Urothelium cell line (cell line): ENCODE measurements at regions not wholly inside any gene's neighbourhood (a gene's known extent, or its start where the extent isn't known, plus 50 kb on each side); places are given as distances from the start of the nearest gene placed in this dataset.
"Not testable (repeated sequence)": the region's sequence is repeated elsewhere in the genome, so short reads cannot be mapped to it uniquely, and the experiment has no call there.

Experiments
- DNase-seq: peaks from one replicate; pipeline ENCODE4 v3.0.0; 2011; ENCODE audit warnings: low spot score, mixed read lengths
- FAIRE-seq: peaks from 2 replicates; lab custom pipeline; 2011; peaks lifted over from hg19 to GRCh38; lab: Jason Lieb, UNC

DNA sequence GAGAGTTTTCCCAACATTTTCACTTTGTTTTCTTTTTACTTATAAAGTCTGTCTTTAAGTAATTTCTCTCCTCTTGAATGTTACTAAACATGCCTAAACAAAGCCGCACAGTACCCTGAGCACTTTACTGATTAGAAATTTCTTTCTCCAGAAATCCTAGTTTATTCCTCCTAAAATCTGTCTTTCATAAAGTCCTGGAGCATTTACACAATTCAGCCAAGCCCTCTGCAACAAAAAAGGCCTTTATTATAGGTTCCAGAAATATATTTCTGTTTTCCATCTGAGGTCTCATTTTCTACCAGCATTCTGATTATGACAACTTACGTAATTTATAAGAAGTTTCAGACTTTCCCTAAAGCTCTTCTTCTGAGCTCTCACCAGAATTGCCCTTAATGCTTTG is 549.5 kb upstream of the OLFM3 start:
- DNase-seq (no peak), FAIRE-seq (no peak)

DNA sequence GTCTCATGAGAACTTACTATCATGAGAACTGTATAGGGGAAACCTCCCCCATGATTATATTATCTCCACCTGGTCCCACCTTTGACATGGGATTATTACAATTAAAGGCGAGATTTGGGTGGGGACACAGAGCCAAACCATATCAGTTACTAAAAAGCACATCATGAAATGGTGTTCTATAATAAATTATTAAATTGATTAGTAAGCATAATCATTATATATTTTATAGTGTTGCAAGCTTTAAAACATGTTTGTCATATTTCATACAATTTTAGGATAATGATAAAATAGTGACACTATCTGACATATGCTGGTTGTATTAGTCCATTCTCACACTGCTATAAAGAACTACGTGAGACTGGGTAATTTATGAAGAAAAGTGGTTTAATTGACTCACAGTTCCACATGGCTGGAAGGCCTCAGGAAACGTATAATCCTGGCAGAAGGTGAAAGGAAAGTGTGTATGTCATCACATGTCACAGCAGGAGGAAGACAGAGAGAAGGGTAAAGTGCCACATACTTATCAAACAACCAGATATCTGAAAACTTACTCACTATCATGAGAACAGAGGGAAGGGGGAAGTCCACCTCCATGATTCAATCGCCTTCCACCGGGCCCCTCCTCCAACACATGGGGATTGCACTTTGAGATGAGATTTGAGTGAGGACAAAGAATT is 539.2 kb upstream of the OLFM3 start:
- DNase-seq: no peak

DNA sequence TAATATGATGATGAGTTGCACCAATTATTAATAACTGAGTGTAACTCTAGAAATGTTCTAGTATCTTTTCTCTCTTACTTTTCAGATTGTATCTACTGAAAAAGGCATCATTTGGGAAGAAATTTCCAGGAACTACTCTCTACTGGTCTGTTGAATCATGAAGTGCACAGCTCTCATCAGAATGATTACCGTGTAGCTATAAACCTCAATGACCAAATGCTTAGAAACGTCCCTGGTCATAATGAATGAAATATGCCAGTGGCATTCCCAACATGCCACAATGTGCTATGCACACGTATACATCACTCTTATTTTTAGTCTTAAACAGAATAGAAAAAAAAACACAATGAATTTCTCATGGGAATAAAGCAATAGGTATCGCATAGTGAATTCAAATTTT is 534.3 kb upstream of the OLFM3 start:
- DNase-seq: no peak
- no peak for FAIRE-seq

More for the DNA sequence above, 539.2 kb upstream of the OLFM3 start:
- FAIRE-seq: no peak

DNA sequence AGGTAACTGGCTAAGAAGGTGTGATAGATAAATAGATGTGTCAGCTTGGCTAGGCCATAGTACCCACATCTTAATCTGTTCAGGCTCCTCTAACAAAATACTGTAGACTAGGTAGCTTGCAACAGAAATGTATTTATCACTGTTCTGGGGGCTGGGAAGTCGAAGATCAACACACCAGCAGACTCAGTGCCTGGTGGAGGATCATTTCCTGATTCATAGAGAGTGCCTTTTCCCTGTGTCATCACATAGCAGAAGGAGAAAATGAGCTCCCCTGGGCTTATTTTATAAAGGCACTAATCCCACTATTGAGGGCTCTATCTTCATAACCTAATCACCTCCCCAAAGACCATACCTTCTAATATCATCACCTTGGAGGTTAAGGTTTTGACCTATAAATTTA is 532.7 kb upstream of the OLFM3 start:
- FAIRE-seq (no peak), DNase-seq (no peak)

DNA sequence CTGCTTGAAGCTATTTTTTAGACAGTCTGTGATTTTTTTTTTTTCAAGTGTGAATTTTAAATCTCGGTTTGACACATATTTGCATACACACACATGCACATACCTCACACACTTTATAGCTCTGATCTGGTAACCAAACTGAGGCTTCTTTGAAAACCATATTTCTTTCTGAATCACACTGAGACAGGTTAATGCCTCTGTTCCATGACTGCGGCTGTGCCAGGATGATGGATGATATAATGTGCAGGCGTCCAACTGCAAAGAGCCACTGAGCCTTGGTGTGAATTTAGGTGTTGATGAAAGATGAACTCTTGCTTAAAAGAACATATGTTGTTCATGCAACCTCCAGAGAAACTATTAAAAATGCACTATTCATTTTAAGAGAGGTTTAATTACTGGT is 504.0 kb upstream of the OLFM3 start:
- FAIRE-seq (no peak), DNase-seq (no peak)

DNA sequence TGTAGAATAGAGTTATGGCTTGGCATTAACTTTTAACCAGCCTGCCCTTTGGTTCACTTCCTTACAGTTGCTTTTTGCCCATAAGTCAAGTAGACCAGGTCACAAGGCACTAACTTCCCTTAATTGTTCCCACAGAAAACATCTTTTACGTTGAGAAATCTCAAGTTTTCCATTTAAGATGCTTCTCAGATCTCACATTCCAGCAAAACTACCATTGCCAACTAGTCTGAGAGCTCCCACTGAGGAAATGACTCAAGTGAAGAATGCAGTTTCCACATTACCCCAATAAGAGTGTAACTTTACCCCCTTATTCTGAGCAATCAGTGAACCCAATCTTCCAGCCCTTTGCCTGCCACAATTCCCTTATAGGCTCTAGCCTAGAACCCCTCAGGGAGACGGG is 502.2 kb upstream of the OLFM3 start:
- no peak for DNase-seq
- FAIRE-seq: no peak

DNA sequence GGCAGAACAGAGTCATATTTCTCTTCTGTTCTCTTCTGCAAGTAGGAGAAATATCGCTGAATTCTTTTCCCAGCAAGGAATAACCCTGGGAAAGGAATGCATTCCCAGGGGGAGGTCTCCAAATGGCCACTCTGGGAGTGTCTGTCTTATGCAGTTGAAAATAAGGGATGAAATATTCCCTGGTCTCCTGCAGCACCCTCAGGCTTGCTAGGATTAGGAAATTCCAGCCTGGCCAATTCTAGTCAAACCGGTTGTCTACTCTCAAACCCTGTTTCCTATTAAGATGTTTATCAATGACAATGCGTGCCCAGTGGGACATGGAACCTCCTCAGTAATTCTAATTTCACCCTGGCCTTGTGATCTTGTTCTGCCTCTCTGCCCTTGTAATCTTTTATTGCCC is 501.1 kb upstream of the OLFM3 start:
- FAIRE-seq, DNase-seq: not testable (repeated sequence)

DNA sequence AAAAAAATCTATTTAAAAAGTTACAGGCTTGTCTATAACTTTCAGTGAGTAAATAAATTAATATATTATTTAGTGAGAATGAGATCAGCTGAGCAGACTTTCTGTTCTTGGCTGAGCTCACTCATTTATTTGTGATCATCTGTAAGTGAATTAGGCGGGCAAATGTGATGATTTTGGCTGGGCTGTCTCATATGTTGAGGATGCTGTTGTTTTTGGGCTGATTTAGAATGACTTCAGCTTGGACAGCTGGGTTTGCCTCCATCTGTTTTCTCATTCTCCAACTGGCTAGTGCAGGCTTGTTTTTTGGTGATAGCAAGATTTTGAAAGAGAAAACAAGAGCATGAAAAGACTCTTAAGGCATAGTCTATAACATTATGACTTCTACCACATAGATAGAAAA is 475.8 kb upstream of the OLFM3 start:
- no peak for FAIRE-seq
- no peak for DNase-seq

DNA sequence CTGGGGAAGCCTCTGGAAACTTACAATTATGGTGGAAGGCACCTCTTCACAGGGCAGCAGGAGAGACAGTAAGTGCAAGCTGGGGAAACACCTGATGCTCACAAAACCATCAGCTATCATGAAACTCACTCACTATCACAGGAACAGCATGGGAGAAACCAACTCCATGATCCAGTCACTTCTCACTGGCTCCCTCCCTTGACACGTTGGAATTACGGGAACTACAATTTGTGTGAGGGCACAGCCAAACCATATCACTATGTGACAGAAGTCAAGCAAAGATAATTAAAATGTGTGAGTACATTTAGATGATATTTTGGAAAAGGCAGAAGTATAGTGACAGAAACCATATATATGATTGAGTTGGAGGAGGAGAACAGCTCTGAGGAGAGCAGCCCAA is 474.0 kb upstream of the OLFM3 start:
- no peak for FAIRE-seq
- DNase-seq: no peak

DNA sequence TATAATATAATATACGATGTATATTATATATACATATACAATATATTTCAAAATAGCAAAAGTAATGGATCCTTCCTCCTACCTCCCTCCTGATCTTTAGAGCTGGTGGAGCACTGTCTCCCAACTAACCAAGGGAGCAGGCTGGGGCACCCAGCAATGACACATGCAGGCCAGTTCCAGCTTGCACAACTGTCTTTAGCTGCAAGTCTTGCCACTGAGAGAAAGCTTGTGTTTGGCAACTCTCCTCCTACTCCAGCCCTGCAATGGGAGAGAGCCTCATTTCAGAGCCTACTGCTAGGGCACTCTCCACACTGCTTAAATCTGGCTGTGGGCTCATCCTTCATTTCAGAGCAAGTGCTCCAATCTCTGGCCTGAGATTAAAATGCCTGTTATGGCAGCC is 469.8 kb upstream of the OLFM3 start:
- DNase-seq (no peak), FAIRE-seq (no peak)

DNA sequence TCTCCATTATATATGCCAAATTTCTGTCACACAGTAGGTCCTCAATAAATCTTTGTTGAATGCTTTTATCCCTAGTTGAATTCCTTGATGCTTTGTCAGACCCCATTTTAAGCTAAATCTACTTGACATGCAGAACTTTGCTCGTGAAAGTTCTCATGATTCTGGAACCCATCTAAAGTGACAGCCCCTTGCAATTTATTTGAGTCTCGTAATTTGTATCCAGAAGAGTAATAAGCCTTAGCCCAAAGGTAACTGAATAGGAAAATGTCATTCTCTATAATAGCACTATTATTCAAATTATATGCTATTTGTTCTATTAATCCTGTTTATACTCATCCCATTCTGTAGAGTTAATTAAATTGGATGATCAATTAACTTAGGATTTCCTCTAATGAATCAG is 466.6 kb upstream of the OLFM3 start:
- DNase-seq (no peak), FAIRE-seq (no peak)

DNA sequence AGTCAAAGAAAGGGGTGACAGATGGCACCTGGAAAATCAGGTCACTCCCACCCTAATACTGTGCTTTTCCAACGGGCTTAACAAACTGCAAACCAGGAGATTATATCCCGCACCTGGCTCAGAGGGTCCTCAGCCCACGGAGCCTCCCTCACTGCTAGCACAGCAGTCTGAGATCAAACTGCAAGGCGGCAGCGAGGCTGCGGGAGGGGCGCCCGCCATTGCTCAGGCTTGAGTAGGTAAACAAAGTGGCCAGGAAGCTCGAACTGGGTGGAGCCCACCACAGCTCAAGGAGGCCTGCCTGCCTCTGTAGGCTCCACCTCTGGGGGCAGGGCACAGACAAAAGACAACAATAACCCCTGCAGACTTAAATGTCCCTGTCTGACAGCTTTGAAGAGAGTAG is 445.6 kb upstream of the OLFM3 start:
- not testable (repeated sequence) for DNase-seq, FAIRE-seq

DNA sequence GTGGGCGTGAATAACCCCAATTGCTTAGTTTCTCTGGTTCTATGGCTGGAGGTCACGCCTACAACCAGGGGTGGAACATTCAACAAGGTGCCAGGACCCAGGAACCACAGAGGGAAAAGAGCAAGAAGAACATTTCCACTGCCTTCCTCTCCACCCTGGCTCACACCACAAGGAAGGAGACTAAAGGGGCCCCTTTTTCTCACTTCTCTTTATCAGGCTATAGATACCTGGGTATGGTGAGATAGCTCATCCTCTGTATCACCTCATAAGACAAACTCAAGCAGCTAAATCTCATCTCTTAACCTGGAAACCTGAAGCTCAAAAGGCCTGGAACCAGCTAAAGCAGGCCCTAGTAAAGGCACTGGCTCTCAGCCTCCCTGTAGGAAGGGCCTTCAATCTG is 438.8 kb upstream of the OLFM3 start:
- no peak for FAIRE-seq

DNA sequence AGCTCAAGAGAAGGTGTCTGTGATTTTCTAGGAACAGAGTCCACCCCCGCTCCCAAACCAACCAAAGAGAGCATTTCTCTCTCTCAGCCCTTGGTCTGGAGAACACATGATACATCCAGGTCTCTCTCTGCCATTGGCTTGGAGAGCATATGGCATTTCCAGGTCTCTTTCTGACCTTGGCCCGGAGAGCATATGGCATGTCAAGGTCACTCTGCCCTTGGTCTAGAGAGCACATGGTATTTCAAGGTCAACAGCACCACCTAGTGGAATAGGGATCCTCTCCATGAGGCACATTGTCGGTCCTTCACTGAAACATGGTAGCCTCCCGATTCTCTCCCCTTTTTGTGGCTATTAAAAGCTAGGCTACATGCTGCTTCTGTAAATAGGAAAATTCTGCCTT is 437.7 kb upstream of the OLFM3 start:
- FAIRE-seq (peak; percentile 48), DNase-seq (peak; percentile 4)

More for the DNA sequence above, 438.8 kb upstream of the OLFM3 start:
- no peak for DNase-seq

DNA sequence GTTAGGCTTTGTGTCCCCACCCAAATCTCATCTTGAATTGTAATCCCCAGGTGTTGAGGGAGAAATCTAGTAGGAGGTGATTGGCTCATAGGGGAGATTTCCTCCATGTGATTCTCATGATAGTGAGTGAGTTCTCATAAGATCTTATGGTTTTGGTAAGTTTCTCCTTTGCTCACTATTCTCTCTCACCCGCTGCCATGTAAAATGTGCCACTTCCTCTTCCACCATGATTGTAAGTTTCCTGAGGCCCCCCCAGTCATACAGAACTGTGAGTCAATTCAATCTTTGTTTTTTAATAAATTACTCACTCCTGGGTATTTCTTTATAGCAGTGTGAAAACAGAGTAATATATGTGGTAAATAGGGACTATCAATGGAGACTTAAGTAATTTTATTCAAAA is 434.5 kb upstream of the OLFM3 start:
- DNase-seq (no peak), FAIRE-seq (no peak)

DNA sequence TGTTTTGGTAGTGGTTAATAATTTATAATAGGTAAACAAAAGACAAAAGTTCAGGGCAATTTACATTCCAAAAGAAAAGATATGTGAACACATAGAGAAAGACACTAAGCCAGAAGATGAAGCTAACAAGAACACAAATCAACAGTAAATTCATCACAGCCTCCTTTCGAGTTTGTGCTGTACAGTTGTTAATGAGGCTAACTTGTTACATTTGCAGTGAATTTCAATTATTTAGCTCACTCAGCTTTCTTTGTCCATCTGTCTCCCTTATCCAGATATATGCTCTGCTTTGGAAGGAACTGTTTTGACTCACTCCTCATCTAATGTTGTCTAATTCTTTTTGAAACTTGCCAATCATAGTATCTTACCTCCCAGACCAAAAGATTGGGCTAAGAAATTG is 423.3 kb upstream of the OLFM3 start:
- DNase-seq (no peak), FAIRE-seq (no peak)
